GM18907 (cell line): ENCODE measurements at regions not wholly inside any gene's neighbourhood (a gene's known extent, or its start where the extent isn't known, plus 50 kb on each side); places are given as distances from the start of the nearest gene placed in this dataset.

Experiments used
- ATAC-seq: cut with Tn5 transposase; IDR thresholded peaks from one replicate; pipeline ENCODE4 v1.9.1; 2021; ENCODE audit warnings: mild to moderate bottlenecking, moderate library complexity; ENCODE audit not compliant: unreplicated experiment

GRCh38 chr4:132245319-132245718, 903.8 kb upstream of the PCDH10 start:
- no peak for ATAC-seq

GRCh38 chr4:132264176-132264575, 884.9 kb upstream of the PCDH10 start:
- ATAC-seq = no peak

- ATAC-seq = no peak
Measured at GRCh38 chr4:132266374-132266773, 882.7 kb upstream of the PCDH10 start.

GRCh38 chr4:132267321-132267720, 881.8 kb upstream of the PCDH10 start:
- ATAC-seq = no peak

GRCh38 chr4:132269303-132269990, 879.6 kb upstream of the PCDH10 start:
- no peak for ATAC-seq

- ATAC-seq = no peak
Measured at GRCh38 chr4:132275583-132276121, 873.4 kb upstream of the PCDH10 start.

- no peak for ATAC-seq
Measured at GRCh38 chr4:132276185-132276584, 872.9 kb upstream of the PCDH10 start.

- ATAC-seq = no peak
Measured at GRCh38 chr4:132276989-132277388, 872.1 kb upstream of the PCDH10 start.

- ATAC-seq = no peak
Measured at GRCh38 chr4:132281733-132282132, 867.4 kb upstream of the PCDH10 start.

GRCh38 chr4:132284910-132285426, 864.1 kb upstream of the PCDH10 start:
- ATAC-seq = no peak

- ATAC-seq = no peak
Measured at GRCh38 chr4:132297346-132297745, 851.7 kb upstream of the PCDH10 start.

- no peak for ATAC-seq
Measured at GRCh38 chr4:132299841-132300240, 849.3 kb upstream of the PCDH10 start.

GRCh38 chr4:132312521-132312920, 836.6 kb upstream of the PCDH10 start:
- ATAC-seq = no peak

- no peak for ATAC-seq
Measured at GRCh38 chr4:132313852-132314251, 835.2 kb upstream of the PCDH10 start.

GRCh38 chr4:132316738-132317137, 832.4 kb upstream of the PCDH10 start:
- ATAC-seq = no peak

GRCh38 chr4:132317923-132318322, 831.2 kb upstream of the PCDH10 start:
- no peak for ATAC-seq

GRCh38 chr4:132328761-132329160, 820.3 kb upstream of the PCDH10 start:
- no peak for ATAC-seq

- ATAC-seq = no peak
Measured at GRCh38 chr4:132330994-132331393, 818.1 kb upstream of the PCDH10 start.

- ATAC-seq = no peak
Measured at GRCh38 chr4:132332932-132333723, 816.0 kb upstream of the PCDH10 start.

GRCh38 chr4:132333724-132334047, 815.4 kb upstream of the PCDH10 start:
- ATAC-seq = no peak

GRCh38 chr4:132334081-132334480, 815.0 kb upstream of the PCDH10 start:
- ATAC-seq = no peak
